GM18907 (cell line): ENCODE measurements at regions not wholly inside any gene's neighbourhood (a gene's known extent, or its start where the extent isn't known, plus 50 kb on each side); places are given as distances from the start of the nearest gene placed in this dataset.
"Not testable (repeated sequence)": the region's sequence is repeated elsewhere in the genome, so short reads cannot be mapped to it uniquely, and the experiment has no call there.

ENCODE experiments used
- ATAC-seq: cut with Tn5 transposase; IDR thresholded peaks from one replicate; pipeline ENCODE4 v1.9.1; 2021; ENCODE audit warnings: mild to moderate bottlenecking, moderate library complexity; ENCODE audit not compliant: unreplicated experiment

GRCh38 chr11:56883371-56883987 is 105.2 kb upstream of the OR5AK2 start:
- ATAC-seq = no peak

- ATAC-seq = no peak
Observed at GRCh38 chr11:56876621-56877275, 112.0 kb upstream of the OR5AK2 start.

GRCh38 chr11:56855217-56855616 is 106.7 kb upstream of the OR9G4 start:
- ATAC-seq = no peak

GRCh38 chr11:56852131-56852530 is 103.6 kb upstream of the OR9G4 start:
- ATAC-seq = no peak

- no peak for ATAC-seq
Observed at GRCh38 chr11:56849852-56850251, 101.4 kb upstream of the OR9G4 start.

- no peak for ATAC-seq
Observed at GRCh38 chr11:56849250-56849649, 100.8 kb upstream of the OR9G4 start.

- no peak for ATAC-seq
Observed at GRCh38 chr11:56848141-56848809, 99.8 kb upstream of the OR9G4 start.

- ATAC-seq = no peak
Observed at GRCh38 chr11:56846631-56847576, 98.4 kb upstream of the OR9G4 start.

GRCh38 chr11:56845121-56845732 is 96.7 kb upstream of the OR9G4 start:
- ATAC-seq = no peak

GRCh38 chr11:56843816-56844215 is 95.3 kb upstream of the OR9G4 start:
- ATAC-seq = no peak

- no peak for ATAC-seq
Observed at GRCh38 chr11:56842814-56843794, 94.6 kb upstream of the OR9G4 start.

GRCh38 chr11:56841210-56841810 is 92.8 kb upstream of the OR9G4 start:
- peak; percentile 65 for ATAC-seq

GRCh38 chr11:56827357-56827756 is 78.9 kb upstream of the OR9G4 start:
- ATAC-seq = not testable (repeated sequence)

- no peak for ATAC-seq
Observed at GRCh38 chr11:56819916-56820315, 71.4 kb upstream of the OR9G4 start.

- ATAC-seq = no peak
Observed at GRCh38 chr11:56817661-56818060, 69.2 kb upstream of the OR9G4 start.

- ATAC-seq = no peak
Observed at GRCh38 chr11:56816259-56816658, 67.8 kb upstream of the OR9G4 start.

GRCh38 chr11:56808326-56808725 is 59.8 kb upstream of the OR9G4 start:
- no peak for ATAC-seq

GRCh38 chr11:56799691-56800210 is 51.3 kb upstream of the OR9G4 start:
- ATAC-seq = no peak
